Stimulated activated CD4-positive, alpha-beta T cell treated with anti-CD3 and anti-CD28 coated beads, TNF-alpha, amount 100 ng/mL, for 4 hours (primary cell): ENCODE measurements at regions not wholly inside any gene's neighbourhood (a gene's known extent, or its start where the extent isn't known, plus 50 kb on each side); places are given as distances from the start of the nearest gene placed in this dataset.
"Not testable (repeated sequence)": the region's sequence is repeated elsewhere in the genome, so short reads cannot be mapped to it uniquely, and the experiment has no call there.

ENCODE experiments used
- DNase-seq, 3 experiments: peaks; one replicate each; pipeline ENCODE4 v3.0.0-alpha.2; 2020; ENCODE audit warnings: low read depth in 3 of 3

DNA sequence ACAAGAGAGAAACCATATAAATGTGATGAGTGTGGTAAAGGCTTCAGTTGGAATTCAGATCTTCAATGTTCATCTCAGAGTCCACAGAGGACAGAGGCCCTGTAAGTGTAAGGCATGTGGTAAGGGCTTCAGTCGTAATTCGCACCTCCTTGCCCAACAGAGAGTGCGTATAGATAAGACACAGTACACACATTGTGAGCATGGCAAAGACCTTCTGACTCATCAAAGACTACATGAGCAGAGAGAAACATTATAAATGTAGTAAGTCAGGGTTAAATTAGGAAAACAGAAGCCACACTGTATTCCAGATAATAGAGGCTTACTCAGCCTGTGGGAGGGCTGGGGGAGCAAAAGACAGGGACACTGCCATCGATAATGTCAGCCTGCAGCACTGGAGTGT, 98.1 kb upstream of the GPR39 start:
- not testable (repeated sequence) for DNase-seq

DNA sequence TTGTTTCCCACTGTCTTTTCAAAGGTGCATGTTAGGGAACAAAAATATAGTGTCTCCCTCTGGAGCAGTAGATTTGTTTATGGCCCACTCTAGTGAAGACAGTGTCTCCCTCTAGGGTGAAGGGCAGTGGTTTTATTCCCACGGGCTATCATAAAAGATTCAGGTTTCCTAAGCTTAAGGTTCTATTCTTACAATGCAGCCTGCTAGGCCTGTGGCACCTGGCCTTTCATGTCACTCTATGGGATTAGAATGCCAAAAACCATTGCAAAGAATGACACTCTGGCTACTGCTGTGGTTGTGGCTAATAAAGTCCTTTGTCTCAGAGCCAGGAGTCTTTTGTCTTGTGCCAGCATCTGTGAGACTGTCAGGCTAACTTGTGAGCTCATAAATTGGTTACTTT, 92.6 kb upstream of the GPR39 start:
- not testable (repeated sequence) for DNase-seq

DNA sequence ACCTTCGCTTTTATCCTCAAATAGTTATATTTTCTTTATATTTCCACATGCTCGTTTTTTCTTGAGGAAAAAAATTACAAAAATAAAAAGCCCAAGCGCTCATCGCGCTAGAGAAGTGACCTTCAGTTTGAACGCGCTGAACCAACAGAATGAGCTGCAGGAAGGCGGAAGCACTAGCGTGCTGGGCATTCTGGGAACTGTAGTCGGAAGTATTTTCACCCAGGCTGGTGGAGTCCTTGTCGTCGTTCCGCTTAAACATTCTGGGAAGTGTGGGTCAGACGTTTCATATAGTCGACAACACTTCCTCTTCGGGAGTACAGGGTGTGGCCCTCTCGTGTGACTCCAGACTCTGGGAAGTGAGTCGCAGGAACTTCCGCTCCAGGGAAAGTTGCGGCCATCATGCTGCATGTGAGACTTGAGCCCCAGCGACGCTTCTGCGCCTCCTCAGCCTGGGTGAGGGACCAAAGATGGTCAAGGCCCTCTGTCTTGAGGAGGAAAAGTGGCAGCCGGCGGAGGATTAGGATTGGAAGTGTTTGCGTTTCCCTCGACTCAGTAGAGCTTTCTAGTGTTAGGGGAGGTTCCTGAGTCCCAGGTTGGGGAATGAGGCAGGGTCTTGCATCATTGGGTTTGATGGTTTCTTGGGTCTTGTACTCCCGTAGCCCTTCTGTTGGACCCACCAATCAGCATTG, 84.1 kb upstream of the GPR39 start:
- not testable (repeated sequence) for DNase-seq

DNA sequence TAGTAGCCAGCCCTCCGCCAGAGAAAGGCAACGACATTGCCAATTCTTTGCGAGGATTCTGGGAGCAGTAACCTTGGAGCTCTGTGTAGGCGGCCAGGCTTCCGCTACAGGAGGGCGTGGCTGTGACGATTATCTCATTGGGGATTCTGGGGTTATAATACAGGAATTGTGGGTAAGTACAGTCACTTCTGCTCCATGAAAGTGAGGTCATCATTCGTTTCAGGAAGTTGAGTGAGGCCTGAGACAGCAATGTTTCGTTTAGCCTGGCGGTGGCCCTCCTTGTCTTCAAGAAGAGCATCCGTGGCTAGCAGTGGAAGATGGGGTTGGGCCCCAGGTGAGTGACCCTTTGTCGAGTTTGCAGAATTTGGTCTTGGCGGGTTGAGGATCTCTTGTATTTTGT, 79.5 kb upstream of the GPR39 start:
- DNase-seq = not testable (repeated sequence)

GRCh38 chr2:132337844-132338243, 78.8 kb upstream of the GPR39 start:
- DNase-seq = not testable (repeated sequence)

- DNase-seq = not testable (repeated sequence)
Observed at GRCh38 chr2:132347041-132347780, 69.4 kb upstream of the GPR39 start.

- not testable (repeated sequence) for DNase-seq
Observed at GRCh38 chr2:132349092-132349687, 67.4 kb upstream of the GPR39 start.

GRCh38 chr2:132351668-132352067, 64.9 kb upstream of the GPR39 start:
- not testable (repeated sequence) for DNase-seq

GRCh38 chr2:132352481-132353001, 64.1 kb upstream of the GPR39 start:
- not testable (repeated sequence) for DNase-seq

DNA sequence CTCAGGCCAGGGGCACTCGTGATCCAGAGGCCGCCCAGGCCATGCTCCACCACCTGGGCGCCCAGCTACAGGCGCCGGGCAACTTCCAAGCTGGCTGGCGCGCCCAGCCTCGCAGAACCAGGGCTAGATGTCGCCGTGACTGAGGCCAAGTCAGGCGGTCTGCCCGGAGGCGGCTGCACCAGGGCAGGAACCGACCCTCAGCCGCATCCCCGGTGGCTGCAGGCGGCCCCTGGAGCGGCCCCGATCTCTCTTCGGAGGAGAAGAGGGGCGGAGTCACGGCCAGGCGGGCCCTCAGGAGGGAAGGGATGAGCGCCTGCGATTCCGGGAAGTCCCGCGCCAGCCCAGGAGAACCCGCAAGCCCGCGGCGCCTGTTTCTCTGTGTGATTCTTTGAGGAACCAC, 63.2 kb upstream of the GPR39 start:
- DNase-seq = not testable (repeated sequence)

GRCh38 chr2:132360964-132361363, 55.6 kb upstream of the GPR39 start:
- DNase-seq = not testable (repeated sequence)

DNA sequence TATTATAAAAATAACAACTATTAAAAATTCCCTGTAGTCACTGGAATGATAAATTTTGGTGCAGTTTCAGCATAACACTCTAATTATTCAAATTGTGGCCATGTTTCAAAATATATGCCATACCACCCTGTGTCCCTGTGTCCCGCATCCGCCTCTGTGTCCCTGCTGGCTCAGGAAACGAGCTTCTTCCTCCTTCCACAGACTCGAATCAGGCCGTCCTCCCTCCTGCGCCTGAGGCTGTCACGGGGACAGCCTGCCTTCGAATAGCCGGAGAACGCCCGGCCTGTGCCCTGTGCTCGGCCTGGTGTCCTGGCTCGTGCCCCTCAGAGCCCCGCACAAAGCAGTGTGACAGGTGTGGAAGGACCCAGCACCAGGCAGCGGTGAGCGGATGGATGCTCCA, 55.1 kb upstream of the GPR39 start:
- DNase-seq = not testable (repeated sequence)

GRCh38 chr2:132363352-132363751, 53.3 kb upstream of the GPR39 start:
- not testable (repeated sequence) for DNase-seq

DNA sequence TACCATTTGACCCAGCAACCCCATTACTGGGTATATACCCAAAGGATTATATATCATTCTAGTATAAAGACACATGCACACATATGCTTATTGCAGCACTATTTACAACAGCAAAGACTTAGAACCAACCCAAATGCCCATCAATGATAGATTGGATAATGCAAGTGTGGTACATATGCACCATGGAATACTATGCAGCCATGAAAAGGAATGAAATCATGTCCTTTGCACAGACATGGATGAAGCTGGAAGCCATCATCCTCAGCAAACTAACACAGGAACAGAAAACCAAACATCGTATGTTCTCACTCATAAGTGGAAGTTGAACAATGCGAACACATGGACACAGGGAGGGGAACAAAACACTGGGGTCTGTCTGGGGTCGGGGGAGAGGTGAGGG, 50.6 kb upstream of the GPR39 start:
- not testable (repeated sequence) for DNase-seq

DNA sequence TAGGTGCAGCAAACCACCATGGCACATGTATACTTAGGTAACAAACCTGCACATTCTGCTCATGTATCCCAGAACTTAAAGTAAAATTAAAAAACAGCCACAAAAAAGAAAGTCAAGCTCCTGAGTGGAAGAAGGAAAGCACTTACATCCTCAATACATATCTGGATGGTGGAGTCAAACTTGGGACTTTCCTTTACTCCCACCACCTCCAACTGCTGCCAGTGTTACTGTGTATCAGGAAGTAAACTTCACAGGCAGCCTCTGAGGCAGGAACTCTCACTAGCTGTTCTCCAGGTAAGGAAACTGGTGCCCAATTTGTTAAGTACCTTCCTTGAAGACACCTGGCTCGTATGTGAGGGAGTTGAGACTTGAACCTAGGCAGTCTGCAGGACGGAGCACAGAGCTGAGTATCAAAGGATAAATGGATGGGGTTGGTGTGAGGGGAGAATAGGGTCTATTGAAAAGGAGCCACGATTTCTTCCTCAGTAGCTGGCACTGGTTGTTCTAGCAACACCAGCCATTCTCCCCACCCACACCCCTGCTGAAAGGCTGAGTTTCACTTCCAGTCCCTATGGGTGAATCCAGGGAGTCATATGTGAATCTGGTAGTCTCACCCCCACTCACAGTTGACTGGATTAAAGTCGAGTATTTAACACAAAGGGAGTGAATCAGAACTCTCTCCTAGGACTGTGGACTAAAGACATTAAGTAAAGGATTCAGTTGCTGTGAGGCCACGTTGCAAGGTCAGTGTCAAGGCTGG, 50.0 kb upstream of the GPR39 start:
- DNase-seq = no peak
